ENCODE measurements at regions not wholly inside any gene's neighbourhood (a gene's known extent, or its start where the extent isn't known, plus 50 kb on each side); places are given as distances from the start of the nearest gene placed in this dataset.

DNA sequence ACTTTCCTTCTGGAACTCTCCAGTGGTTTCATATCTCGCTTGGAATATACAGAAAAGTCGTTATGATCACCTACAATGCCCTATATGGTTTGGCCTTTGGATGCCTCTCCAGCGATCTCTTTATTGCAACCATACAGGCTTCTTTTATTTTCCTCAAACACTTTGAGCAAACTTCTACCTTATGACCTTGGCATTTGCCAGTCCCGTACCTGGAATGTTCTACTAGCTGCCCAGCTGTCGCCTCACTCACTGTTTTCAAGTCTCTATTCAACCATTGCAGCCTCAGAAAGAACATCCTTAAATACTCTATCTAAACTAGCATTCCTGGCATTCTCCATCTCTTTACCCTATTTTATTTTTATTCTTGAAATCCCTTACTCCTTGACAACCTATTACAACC is 50.4 kb upstream of the NEDD9 start:
- H3K4me3 Mint-ChIP-seq, result no peak overlapping the region
- no peak overlapping the region for H3K4me2 ChIP-seq (replicated peaks; ENCODE audit: extremely low read depth, low read length, poor library complexity, severe bottlenecking)
- no peaks in the 10 kb centered on the region for H3K27me3 ChIP-seq (ENCODE audit: control insufficient read depth in 2 of 2, insufficient read depth in 2 of 2, low read length in 2 of 2)
- intact Hi-C loops (cut with micrococcal nuclease), result no loop called here
- no peaks in the 10 kb centered on the region for H3K4me1 ChIP-seq (ENCODE audit: control insufficient read depth in 1 of 2, insufficient read depth in 2 of 2, low read length in 2 of 2)
- H3K9me3 ChIP-seq (replicated peaks in 1 of 2; ENCODE audit: control insufficient read depth in 1 of 2, insufficient read depth in 1 of 2, low read length in 2 of 2), result peaks cover 0 to 5% of the 10 kb centered on the region in 2 donors
- H3K9ac ChIP-seq (ENCODE audit: insufficient read depth, low read length, poor library complexity, severe bottlenecking), result no peak overlapping the region
- H3K36me3 ChIP-seq (replicated peaks in 1 of 2; ENCODE audit: control insufficient read depth in 1 of 2, insufficient read depth in 2 of 2, low read length in 2 of 2), result peaks cover 0 to 28% of the 10 kb centered on the region in 2 donors
- H3K4me3 ChIP-seq (replicated peaks in 1 of 3; ENCODE audit: low read depth in 2 of 3, low read length in 3 of 3), result no peak overlapping the region
- H3K27me3 Mint-ChIP-seq (ENCODE audit: low read depth in 3 of 3), result peaks cover 0 to 4% (median 1%) of the 10 kb centered on the region in 3 donors
- WGBS (ENCODE audit: insufficient coverage), result 100% methylated on average over 5 of the region's 5 CpGs
- H3K27ac ChIP-seq (ENCODE audit: low read depth in 1 of 2, low read length in 2 of 2), result no peak overlapping the region
- no peak overlapping the region for H3K27ac Mint-ChIP-seq
- no peak overlapping the region for H2AFZ ChIP-seq (ENCODE audit: insufficient read depth, low read depth, low read length, poor library complexity, severe bottlenecking)
- peaks cover 2 to 16% (median 11%) of the 10 kb centered on the region in 7 donors for H3K9me3 Mint-ChIP-seq
- TF ChIP-seq CTCF (IDR thresholded peaks at IDR 0.05), result no peak
- H3K79me2 ChIP-seq (ENCODE audit: insufficient read depth, low read length), result no peaks in the 10 kb centered on the region
- H3K4me1 Mint-ChIP-seq, result no peaks in the 10 kb centered on the region
- no peak for DNase-seq
- peaks cover 6% of the 10 kb centered on the region for H4K20me1 ChIP-seq (ENCODE audit: insufficient read depth, low read length)
- H3K36me3 Mint-ChIP-seq, result peaks cover 26 to 33% of the 10 kb centered on the region in 2 donors
